GM18858 (cell line): ENCODE measurements at regions not wholly inside any gene's neighbourhood (a gene's known extent, or its start where the extent isn't known, plus 50 kb on each side); places are given as distances from the start of the nearest gene placed in this dataset.
"Not testable (repeated sequence)": the region's sequence is repeated elsewhere in the genome, so short reads cannot be mapped to it uniquely, and the experiment has no call there.

ENCODE experiments used
- ATAC-seq: cut with Tn5 transposase; IDR thresholded peaks from one replicate; pipeline ENCODE4 v1.9.1; 2021; ENCODE audit not compliant: unreplicated experiment

- no peak for ATAC-seq
These were observed 164.3 kb upstream of the PABPC3 start for GRCh38 chr13:24931450-24932251.

- ATAC-seq, result not testable (repeated sequence)
These were observed 162.6 kb upstream of the PABPC3 start for GRCh38 chr13:24933106-24934023.

GRCh38 chr13:24934024-24934385 lies 161.9 kb upstream of the PABPC3 start:
- ATAC-seq, result not testable (repeated sequence)

GRCh38 chr13:24938966-24939365 lies 157.0 kb upstream of the PABPC3 start:
- no peak for ATAC-seq

GRCh38 chr13:24941023-24941713 lies 154.8 kb upstream of the PABPC3 start:
- ATAC-seq, result not testable (repeated sequence)

GRCh38 chr13:24943136-24943535 lies 152.8 kb upstream of the PABPC3 start:
- ATAC-seq, result no peak

GRCh38 chr13:24944073-24944472 lies 151.9 kb upstream of the PABPC3 start:
- not testable (repeated sequence) for ATAC-seq

- ATAC-seq, result not testable (repeated sequence)
These were observed 147.0 kb upstream of the PABPC3 start for GRCh38 chr13:24948977-24949376.

- not testable (repeated sequence) for ATAC-seq
These were observed 145.3 kb upstream of the PABPC3 start for GRCh38 chr13:24950611-24951010.

- ATAC-seq, result not testable (repeated sequence)
These were observed 128.0 kb upstream of the PABPC3 start for GRCh38 chr13:24967970-24968369.

- not testable (repeated sequence) for ATAC-seq
These were observed 127.5 kb upstream of the PABPC3 start for GRCh38 chr13:24968416-24968815.

GRCh38 chr13:24973102-24973501 lies 122.8 kb upstream of the PABPC3 start:
- ATAC-seq, result not testable (repeated sequence)

GRCh38 chr13:24981181-24981803 lies 114.6 kb upstream of the PABPC3 start:
- ATAC-seq, result not testable (repeated sequence)

GRCh38 chr13:24982333-24982999 lies 113.5 kb upstream of the PABPC3 start:
- no peak for ATAC-seq

GRCh38 chr13:24983094-24983493 lies 112.8 kb upstream of the PABPC3 start:
- ATAC-seq, result no peak

GRCh38 chr13:24984134-24984533 lies 111.8 kb upstream of the PABPC3 start:
- no peak for ATAC-seq

GRCh38 chr13:24985107-24985506 lies 110.8 kb upstream of the PABPC3 start:
- no peak for ATAC-seq

- ATAC-seq, result no peak
These were observed 110.0 kb upstream of the PABPC3 start for GRCh38 chr13:24985896-24986295.

GRCh38 chr13:24986826-24987225 lies 109.1 kb upstream of the PABPC3 start:
- ATAC-seq, result no peak

- not testable (repeated sequence) for ATAC-seq
These were observed 106.0 kb upstream of the PABPC3 start for GRCh38 chr13:24989959-24990358.
